ENCODE measurements at regions not wholly inside any gene's neighbourhood (a gene's known extent, or its start where the extent isn't known, plus 50 kb on each side); places are given as distances from the start of the nearest gene placed in this dataset.

GRCh38 chr5:107790671-107791070 lies 119.9 kb upstream of the EFNA5 start:
- DNase-seq, result no peak
- Histone ChIP-seq H3K36me3 (ENCODE audit: control insufficient read depth in 4 of 4, insufficient read depth in 4 of 4, low read length in 4 of 4) (no peaks in the 10 kb centered on the region), H3K4me3 (peak overlapping the region; percentile 8), H3K27ac (ENCODE audit: low read depth in 1 of 2, low read length in 1 of 2) (no peak overlapping the region), H3K4me1 (ENCODE audit: control insufficient read depth in 5 of 5, insufficient read depth in 5 of 5, low read length in 5 of 5) (no peaks in the 10 kb centered on the region), H3K9me3 (ENCODE audit: control insufficient read depth in 4 of 4, insufficient read depth in 3 of 4, low read length in 3 of 4) (peaks cover 0 to 5% (median 0%) of the 10 kb centered on the region in 4 donors), H3K9ac (ENCODE audit: insufficient read depth in 1 of 2, low read length in 2 of 2) (no peak overlapping the region), H3K27me3 (ENCODE audit: control insufficient read depth in 3 of 3, insufficient read depth in 3 of 3, low read length in 2 of 3) (no peaks in the 10 kb centered on the region)
- WGBS, 2 donors, result 92 to 94% methylated on average over 4 of the region's 4 CpGs
- TF ChIP-seq CTCF (IDR thresholded peaks at IDR 0.05; ENCODE audit: control extremely low read depth, extremely low read depth), result no peak
- ATAC-seq (ENCODE audit: insufficient read depth, low FRiP score), result no peak

- peaks cover 0 to 16% (median 0%) of the 10 kb centered on the region in 5 donors for H3K4me1 ChIP-seq (ENCODE audit: control insufficient read depth in 5 of 5, insufficient read depth in 5 of 5, low read length in 5 of 5)
- H3K27me3 ChIP-seq (ENCODE audit: control insufficient read depth in 3 of 3, insufficient read depth in 3 of 3, low read length in 2 of 3), result no peaks in the 10 kb centered on the region
- no peaks in the 10 kb centered on the region for H3K36me3 ChIP-seq (ENCODE audit: control insufficient read depth in 4 of 4, insufficient read depth in 4 of 4, low read length in 4 of 4)
- WGBS, 2 donors, result 92 to 93% methylated on average over 1 of the region's 1 CpG
- DNase-seq (no peak), ATAC-seq (ENCODE audit: insufficient read depth, low FRiP score) (no peak)
- TF ChIP-seq CTCF (IDR thresholded peaks at IDR 0.05; ENCODE audit: control extremely low read depth, extremely low read depth), result no peak
- H3K9ac ChIP-seq (ENCODE audit: insufficient read depth in 1 of 2, low read length in 2 of 2), result no peak overlapping the region
- H3K9me3 ChIP-seq (ENCODE audit: control insufficient read depth in 4 of 4, insufficient read depth in 3 of 4, low read length in 3 of 4), result peaks cover 0 to 4% (median under 1%) of the 10 kb centered on the region in 4 donors
- H3K27ac ChIP-seq (ENCODE audit: low read depth in 1 of 2, low read length in 1 of 2), result no peak overlapping the region
- no peak overlapping the region for H3K4me3 ChIP-seq
Measured at GRCh38 chr5:107786424-107786823, 115.7 kb upstream of the EFNA5 start.

- Histone ChIP-seq H3K9me3 (ENCODE audit: control insufficient read depth in 4 of 4, insufficient read depth in 3 of 4, low read length in 3 of 4) (peaks cover 0 to 6% (median 5%) of the 10 kb centered on the region in 4 donors), H3K4me1 (ENCODE audit: control insufficient read depth in 5 of 5, insufficient read depth in 5 of 5, low read length in 5 of 5) (peaks cover 0 to 21% (median 0%) of the 10 kb centered on the region in 5 donors), H3K27ac (ENCODE audit: low read depth in 1 of 2, low read length in 1 of 2) (no peak overlapping the region), H3K4me3 (no peak overlapping the region), H3K27me3 (ENCODE audit: control insufficient read depth in 3 of 3, insufficient read depth in 3 of 3, low read length in 2 of 3) (no peaks in the 10 kb centered on the region), H3K36me3 (ENCODE audit: control insufficient read depth in 4 of 4, insufficient read depth in 4 of 4, low read length in 4 of 4) (no peaks in the 10 kb centered on the region), H3K9ac (ENCODE audit: insufficient read depth in 1 of 2, low read length in 2 of 2) (no peak overlapping the region)
- ATAC-seq (ENCODE audit: insufficient read depth, low FRiP score), result no peak
- no peak for TF ChIP-seq CTCF (IDR thresholded peaks at IDR 0.05; ENCODE audit: control extremely low read depth, extremely low read depth)
- no peak for DNase-seq
- 49 to 66% methylated on average over 2 of the region's 2 CpGs for WGBS, 2 donors
Measured at GRCh38 chr5:107783551-107783950, 112.8 kb upstream of the EFNA5 start.

GRCh38 chr5:107782561-107783169 lies 111.9 kb upstream of the EFNA5 start:
- 57 to 67% methylated on average over 4 of the region's 4 CpGs for WGBS, 2 donors
- no peaks in the 10 kb centered on the region for H3K36me3 ChIP-seq (ENCODE audit: control insufficient read depth in 4 of 4, insufficient read depth in 4 of 4, low read length in 4 of 4)
- no peaks in the 10 kb centered on the region for H3K27me3 ChIP-seq (ENCODE audit: control insufficient read depth in 3 of 3, insufficient read depth in 3 of 3, low read length in 2 of 3)
- H3K4me3 ChIP-seq, result no peak overlapping the region
- ATAC-seq (ENCODE audit: insufficient read depth, low FRiP score) (no peak), DNase-seq (peak in 2 of 3 donors; percentile 56 to 63)
- H3K27ac ChIP-seq (ENCODE audit: low read depth in 1 of 2, low read length in 1 of 2), result no peak overlapping the region
- no peak for TF ChIP-seq CTCF (IDR thresholded peaks at IDR 0.05; ENCODE audit: control extremely low read depth, extremely low read depth)
- H3K4me1 ChIP-seq (ENCODE audit: control insufficient read depth in 5 of 5, insufficient read depth in 5 of 5, low read length in 5 of 5), result peaks cover 0 to 21% (median 0%) of the 10 kb centered on the region in 5 donors
- H3K9me3 ChIP-seq (ENCODE audit: control insufficient read depth in 4 of 4, insufficient read depth in 3 of 4, low read length in 3 of 4), result peaks cover 0 to 6% (median 5%) of the 10 kb centered on the region in 4 donors
- H3K9ac ChIP-seq (ENCODE audit: insufficient read depth in 1 of 2, low read length in 2 of 2), result no peak overlapping the region

All from lung (tissue), 11 donors.